ENCODE measurements at regions not wholly inside any gene's neighbourhood (a gene's known extent, or its start where the extent isn't known, plus 50 kb on each side); places are given as distances from the start of the nearest gene placed in this dataset.
A peak's percentile ranks its signal among the peaks of the same experiment; 100 is the strongest.

DNA sequence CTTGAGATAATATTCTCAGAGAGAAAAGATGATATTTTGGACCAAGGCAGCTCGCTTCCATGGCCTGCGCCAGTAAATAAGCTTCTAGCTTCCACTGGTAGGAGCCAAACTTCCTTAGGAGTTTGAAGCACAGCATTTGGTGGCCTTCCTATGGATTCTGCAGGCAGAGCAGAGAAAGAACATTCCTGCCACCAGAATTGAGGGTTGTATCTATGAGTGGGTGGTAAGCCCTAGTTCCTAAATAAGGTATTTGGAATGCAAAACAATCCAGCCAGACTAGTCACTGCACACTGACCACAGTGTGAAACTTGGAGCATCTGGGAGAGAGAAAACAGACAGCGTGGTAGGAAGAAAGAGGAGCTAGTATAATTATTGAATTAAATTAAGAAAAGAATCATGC lies 54.1 kb upstream of the BCAR3 start:
- Histone ChIP-seq H2AFZ (no peak overlapping the region), H3K36me3 (ENCODE audit: low read depth) (no peaks in the 10 kb centered on the region), H3K9me2 (ENCODE audit: insufficient read depth) (no peaks in the 10 kb centered on the region), H4K20me1 (ENCODE audit: insufficient read depth) (no peaks in the 10 kb centered on the region), H3K79me2 (ENCODE audit: insufficient read depth) (no peaks in the 10 kb centered on the region), H3K27ac (peak overlapping the region; percentile 68), H3K9ac (peak overlapping the region; percentile 4; the same call in 1 of the 2 replicates), H3K9me3 (ENCODE audit: low read depth) (no peaks in the 10 kb centered on the region), H3K4me3 (peak overlapping the region; percentile 13; the same call in 1 of the 2 replicates), H3K4me2 (ENCODE audit: unreplicated experiment) (peak overlapping the region; percentile 59), H3K27me3 (replicated peaks; ENCODE audit: insufficient read depth) (no peaks in the 10 kb centered on the region), H3F3A (ENCODE audit: insufficient read depth) (peaks cover 39% of the 10 kb centered on the region), H3K4me1 (ENCODE audit: insufficient read depth) (peaks cover 43% of the 10 kb centered on the region)
- TF ChIP-seq EZH2phosphoT487 (IDR thresholded peaks at IDR 0.05; ENCODE audit: insufficient read depth, low read depth) (no peak), EZH2 (IDR thresholded peaks at IDR 0.05; ENCODE audit: insufficient read depth, poor library complexity, severe bottlenecking) (no peak)
- peak; percentile 94 for DNase-seq
- in situ Hi-C loops (cut with MboI): no loop called here
- WGBS, 2 experiments (ENCODE audit: low coverage in 1 of 2, low lambda C conversion rate in 2 of 2, missing lambda C conversion rate in 2 of 2): 38 to 48% methylated on average over 3 of the region's 3 CpGs

- Histone ChIP-seq H3K9me2 (ENCODE audit: insufficient read depth) (no peaks in the 10 kb centered on the region), H3K9ac (peak overlapping the region; percentile 3; the same call in 1 of the 2 replicates), H4K20me1 (ENCODE audit: insufficient read depth) (no peaks in the 10 kb centered on the region), H3K4me3 (no peak overlapping the region), H3K36me3 (ENCODE audit: low read depth) (no peaks in the 10 kb centered on the region), H3K27ac (peak overlapping the region; percentile 68), H3K4me1 (ENCODE audit: insufficient read depth) (peaks cover 43% of the 10 kb centered on the region), H3K4me2 (ENCODE audit: unreplicated experiment) (peak overlapping the region; percentile 59), H3K9me3 (ENCODE audit: low read depth) (no peaks in the 10 kb centered on the region), H3K79me2 (ENCODE audit: insufficient read depth) (no peaks in the 10 kb centered on the region), H3F3A (ENCODE audit: insufficient read depth) (peaks cover 39% of the 10 kb centered on the region), H2AFZ (0 out of 2 replicates have a peak overlapping the region, but pooled peaks have one; percentile 4), H3K27me3 (replicated peaks; ENCODE audit: insufficient read depth) (no peaks in the 10 kb centered on the region)
- no peak for TF ChIP-seq EZH2 (IDR thresholded peaks at IDR 0.05; ENCODE audit: insufficient read depth, poor library complexity, severe bottlenecking)
- TF ChIP-seq EZH2phosphoT487 (IDR thresholded peaks at IDR 0.05; ENCODE audit: insufficient read depth, low read depth): no peak
- peak; percentile 57 for DNase-seq
- WGBS, 2 experiments (ENCODE audit: low coverage in 1 of 2, low lambda C conversion rate in 2 of 2, missing lambda C conversion rate in 2 of 2): 91 to 94% methylated on average over 2 of the region's 2 CpGs
- in situ Hi-C loops (cut with MboI): no loop called here
These were observed 53.4 kb upstream of the BCAR3 start for GRCh38 chr1:93734999-93735398.

GRCh38 chr1:93733340-93733739 lies 51.7 kb upstream of the BCAR3 start:
- Histone ChIP-seq H3K79me2 (ENCODE audit: insufficient read depth) (no peaks in the 10 kb centered on the region), H3K27ac (no peak overlapping the region), H2AFZ (no peak overlapping the region), H3K9me3 (ENCODE audit: low read depth) (no peaks in the 10 kb centered on the region), H3K4me2 (ENCODE audit: unreplicated experiment) (no peak overlapping the region), H3K4me1 (ENCODE audit: insufficient read depth) (peaks cover 36% of the 10 kb centered on the region), H3K9me2 (ENCODE audit: insufficient read depth) (no peaks in the 10 kb centered on the region), H3K36me3 (ENCODE audit: low read depth) (no peaks in the 10 kb centered on the region), H4K20me1 (ENCODE audit: insufficient read depth) (no peaks in the 10 kb centered on the region), H3F3A (ENCODE audit: insufficient read depth) (peaks cover 34% of the 10 kb centered on the region), H3K27me3 (replicated peaks; ENCODE audit: insufficient read depth) (no peaks in the 10 kb centered on the region), H3K9ac (no peak overlapping the region), H3K4me3 (no peak overlapping the region)
- in situ Hi-C loops (cut with MboI): no loop called here
- WGBS, 2 experiments (ENCODE audit: low coverage in 1 of 2, low lambda C conversion rate in 2 of 2, missing lambda C conversion rate in 2 of 2): 94 to 97% methylated on average over 7 of the region's 7 CpGs
- TF ChIP-seq EZH2phosphoT487 (IDR thresholded peaks at IDR 0.05; ENCODE audit: insufficient read depth, low read depth) (no peak), EZH2 (IDR thresholded peaks at IDR 0.05; ENCODE audit: insufficient read depth, poor library complexity, severe bottlenecking) (no peak)
- no peak for DNase-seq

GRCh38 chr1:93732514-93732913 lies 50.9 kb upstream of the BCAR3 start:
- Histone ChIP-seq H3K4me1 (ENCODE audit: insufficient read depth) (peaks cover 29% of the 10 kb centered on the region), H3K36me3 (ENCODE audit: low read depth) (no peaks in the 10 kb centered on the region), H3K4me2 (ENCODE audit: unreplicated experiment) (no peak overlapping the region), H4K20me1 (ENCODE audit: insufficient read depth) (no peaks in the 10 kb centered on the region), H3F3A (ENCODE audit: insufficient read depth) (peaks cover 28% of the 10 kb centered on the region), H2AFZ (peak overlapping the region; percentile 1; the same call in 1 of the 2 replicates), H3K9me3 (ENCODE audit: low read depth) (no peaks in the 10 kb centered on the region), H3K27ac (no peak overlapping the region), H3K79me2 (ENCODE audit: insufficient read depth) (no peaks in the 10 kb centered on the region), H3K4me3 (no peak overlapping the region), H3K9ac (no peak overlapping the region), H3K9me2 (ENCODE audit: insufficient read depth) (no peaks in the 10 kb centered on the region), H3K27me3 (replicated peaks; ENCODE audit: insufficient read depth) (no peaks in the 10 kb centered on the region)
- in situ Hi-C loops (cut with MboI): no loop called here
- TF ChIP-seq EZH2 (IDR thresholded peaks at IDR 0.05; ENCODE audit: insufficient read depth, poor library complexity, severe bottlenecking) (no peak), EZH2phosphoT487 (IDR thresholded peaks at IDR 0.05; ENCODE audit: insufficient read depth, low read depth) (no peak)
- 43 to 46% methylated on average over 4 of the region's 4 CpGs for WGBS, 2 experiments (ENCODE audit: low coverage in 1 of 2, low lambda C conversion rate in 2 of 2, missing lambda C conversion rate in 2 of 2)
- no peak for DNase-seq
